ENCODE measurements at regions not wholly inside any gene's neighbourhood (a gene's known extent, or its start where the extent isn't known, plus 50 kb on each side); places are given as distances from the start of the nearest gene placed in this dataset.

- H3K27me3 ChIP-seq: peaks cover 0 to 38% (median 0%) of the 10 kb centered on the region in 4 donors
- no peak overlapping the region for H3K27ac ChIP-seq (replicated peaks in 1 of 4)
- DNase-seq (ENCODE audit: extremely low spot score): no peak
- H3K9me3 ChIP-seq: no peaks in the 10 kb centered on the region
- intact Hi-C loops (cut with DNase I): no loop called here
- H3K4me1 ChIP-seq: no peaks in the 10 kb centered on the region
- H3K36me3 ChIP-seq: no peaks in the 10 kb centered on the region
- 81% methylated on average over 8 of the region's 8 CpGs for WGBS
- no peak overlapping the region for H3K4me3 ChIP-seq
- TF ChIP-seq EP300 (IDR thresholded peaks at IDR 0.05): no peak
- TF ChIP-seq CTCF (IDR thresholded peaks at IDR 0.05): no peak
- no peak for TF ChIP-seq POLR2AphosphoS5 (IDR thresholded peaks at IDR 0.05)
- no peak for TF ChIP-seq POLR2A (IDR thresholded peaks at IDR 0.05; ENCODE audit: low read depth)
Observed at GRCh38 chr6:20334334-20334733, 67.3 kb upstream of the E2F3 start.

- H3K36me3 ChIP-seq: no peaks in the 10 kb centered on the region
- TF ChIP-seq POLR2AphosphoS5 (IDR thresholded peaks at IDR 0.05) (no peak), EP300 (IDR thresholded peaks at IDR 0.05) (no peak), POLR2A (IDR thresholded peaks at IDR 0.05; ENCODE audit: low read depth) (no peak), CTCF (IDR thresholded peaks at IDR 0.05) (no peak)
- H3K27ac ChIP-seq (replicated peaks in 1 of 4): no peak overlapping the region
- no peak overlapping the region for H3K4me3 ChIP-seq
- H3K27me3 ChIP-seq: peaks cover 0 to 32% (median 0%) of the 10 kb centered on the region in 4 donors
- H3K4me1 ChIP-seq: no peaks in the 10 kb centered on the region
- no peaks in the 10 kb centered on the region for H3K9me3 ChIP-seq
- DNase-seq (ENCODE audit: extremely low spot score): no peak
- 75% methylated on average over 1 of the region's 1 CpG for WGBS
- intact Hi-C loops (cut with DNase I): no loop called here
Observed at GRCh38 chr6:20334962-20335361, 66.7 kb upstream of the E2F3 start.

GRCh38 chr6:20335872-20336271 lies 65.8 kb upstream of the E2F3 start:
- Histone ChIP-seq H3K27ac (replicated peaks in 1 of 4) (no peak overlapping the region), H3K36me3 (no peaks in the 10 kb centered on the region), H3K4me3 (no peak overlapping the region), H3K4me1 (no peaks in the 10 kb centered on the region), H3K9me3 (no peaks in the 10 kb centered on the region), H3K27me3 (peaks cover 0 to 25% (median 0%) of the 10 kb centered on the region in 4 donors)
- 51% methylated on average over 4 of the region's 4 CpGs for WGBS
- no peak for DNase-seq (ENCODE audit: extremely low spot score)
- intact Hi-C loops (cut with DNase I): no loop called here
- TF ChIP-seq CTCF (IDR thresholded peaks at IDR 0.05) (no peak), POLR2A (IDR thresholded peaks at IDR 0.05; ENCODE audit: low read depth) (no peak), POLR2AphosphoS5 (IDR thresholded peaks at IDR 0.05) (no peak), EP300 (IDR thresholded peaks at IDR 0.05) (no peak)

GRCh38 chr6:20338156-20338555 lies 63.5 kb upstream of the E2F3 start:
- DNase-seq (ENCODE audit: extremely low spot score): no peak
- WGBS: 92% methylated on average over 2 of the region's 2 CpGs
- Histone ChIP-seq H3K9me3 (no peaks in the 10 kb centered on the region), H3K4me3 (no peak overlapping the region), H3K36me3 (no peaks in the 10 kb centered on the region), H3K27ac (replicated peaks in 1 of 4) (no peak overlapping the region), H3K27me3 (peaks cover 0 to 10% (median 0%) of the 10 kb centered on the region in 4 donors), H3K4me1 (no peaks in the 10 kb centered on the region)
- intact Hi-C loops (cut with DNase I): no loop called here
- TF ChIP-seq EP300 (IDR thresholded peaks at IDR 0.05): no peak
- no peak for TF ChIP-seq POLR2AphosphoS5 (IDR thresholded peaks at IDR 0.05)
- no peak for TF ChIP-seq POLR2A (IDR thresholded peaks at IDR 0.05; ENCODE audit: low read depth)
- no peak for TF ChIP-seq CTCF (IDR thresholded peaks at IDR 0.05)

Measured in esophagus muscularis mucosa (tissue), 4 donors.